HG03066 (cell line): ENCODE measurements at regions not wholly inside any gene's neighbourhood (a gene's known extent, or its start where the extent isn't known, plus 50 kb on each side); places are given as distances from the start of the nearest gene placed in this dataset.

Source experiments
- ATAC-seq: cut with Tn5 transposase; IDR thresholded peaks from one replicate; pipeline ENCODE4 v1.9.1; 2021; ENCODE audit warnings: low read depth; ENCODE audit not compliant: unreplicated experiment

GRCh38 chr15:85305050-85305449, 75.4 kb upstream of the AKAP13 start:
- ATAC-seq: no peak

DNA sequence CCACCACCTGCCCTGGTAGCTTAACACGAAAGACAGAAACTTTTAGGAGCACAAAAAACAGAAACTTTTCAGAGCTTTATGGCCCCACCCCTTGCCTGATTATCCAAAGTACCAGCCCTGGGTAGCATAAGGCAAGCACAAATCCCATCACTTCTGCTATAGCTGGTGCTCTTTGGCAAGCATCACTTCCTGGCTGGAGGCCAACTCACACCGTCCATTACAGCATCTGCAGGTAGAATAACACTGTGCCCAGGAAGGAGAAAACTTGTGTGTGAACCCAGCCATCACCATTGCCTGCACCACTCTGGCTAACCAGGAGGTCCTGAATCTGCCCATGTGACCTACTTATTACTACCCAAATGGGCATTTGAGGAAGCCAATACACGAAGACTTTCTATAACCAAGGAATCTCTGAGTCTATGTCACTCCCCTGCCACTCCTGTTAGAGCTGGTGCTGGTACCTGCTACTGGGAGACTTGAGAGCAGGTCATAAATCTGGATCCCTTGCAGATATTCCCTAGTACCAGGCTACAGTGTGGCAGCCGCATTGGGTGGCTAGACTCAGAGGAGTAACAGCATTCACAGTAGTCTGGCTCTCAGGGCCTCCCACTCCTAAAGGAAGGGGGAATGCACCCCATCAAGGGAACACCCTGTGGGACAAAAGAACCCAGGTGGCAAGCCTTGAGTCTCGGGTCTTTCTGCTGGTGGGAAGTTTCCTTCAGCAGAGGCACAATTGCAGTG, 73.3 kb upstream of the AKAP13 start:
- ATAC-seq: no peak

- no peak for ATAC-seq
Observed at GRCh38 chr15:85307687-85308045, 72.7 kb upstream of the AKAP13 start.

DNA sequence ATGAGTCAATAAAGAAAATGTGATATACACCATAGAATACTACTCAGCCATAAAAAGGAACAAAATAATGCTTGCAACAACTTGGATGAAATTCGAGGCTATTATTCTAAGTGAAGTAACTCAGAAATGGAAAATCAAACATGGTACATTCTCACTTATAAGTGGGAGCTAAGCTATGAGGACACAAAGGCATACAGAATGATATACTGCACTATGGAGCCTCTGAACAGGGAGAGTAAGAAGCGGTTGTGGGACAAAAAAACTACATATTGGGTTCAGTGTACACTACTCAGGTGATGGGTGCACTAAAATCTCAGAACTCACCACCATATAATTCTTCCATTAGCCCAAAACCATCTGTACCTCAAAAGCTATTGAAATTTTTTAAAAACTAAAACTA, 68.8 kb upstream of the AKAP13 start:
- no peak for ATAC-seq

DNA sequence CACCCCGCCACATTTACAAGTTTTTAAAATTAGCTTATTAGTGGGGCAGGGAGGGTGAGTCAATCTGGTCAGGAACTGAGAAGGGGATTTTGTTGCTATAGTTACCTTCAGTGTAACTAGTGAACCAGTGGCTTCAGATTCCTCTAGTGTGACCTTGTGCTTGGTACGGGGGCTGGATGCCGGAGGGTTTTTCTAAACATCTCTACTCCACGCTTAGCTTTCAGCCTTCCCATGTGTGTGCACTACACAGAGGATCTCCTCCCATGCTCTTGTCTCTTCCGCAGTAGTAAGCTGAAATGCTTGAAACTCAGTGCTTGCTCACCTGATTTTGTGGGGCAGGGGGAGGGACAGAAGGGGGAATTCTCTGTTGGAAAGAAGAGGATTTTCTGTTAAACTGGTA, 67.9 kb upstream of the AKAP13 start:
- peak; percentile 90 for ATAC-seq

DNA sequence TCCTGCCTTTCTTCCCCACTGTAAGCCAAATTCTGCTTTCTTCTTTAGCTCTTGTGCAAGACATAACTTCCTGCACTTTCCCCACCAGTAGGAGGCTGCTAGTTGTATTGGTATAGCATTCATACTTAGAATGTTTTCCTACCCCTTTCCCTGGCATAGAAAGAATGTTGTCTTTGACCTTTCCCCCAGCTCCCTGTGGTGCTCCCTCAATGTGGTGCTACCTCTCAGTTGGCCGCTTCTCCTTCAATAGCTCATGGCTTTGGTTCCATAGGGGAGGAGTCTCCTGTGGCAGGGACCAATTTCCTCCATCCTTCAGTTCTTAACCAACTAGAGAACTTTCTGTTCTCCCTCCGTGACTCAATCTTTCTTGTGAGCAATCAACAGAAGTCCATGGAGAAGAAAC, 67.5 kb upstream of the AKAP13 start:
- ATAC-seq: peak; percentile 27

- ATAC-seq: no peak
Observed at GRCh38 chr15:85313339-85313738, 67.1 kb upstream of the AKAP13 start.

DNA sequence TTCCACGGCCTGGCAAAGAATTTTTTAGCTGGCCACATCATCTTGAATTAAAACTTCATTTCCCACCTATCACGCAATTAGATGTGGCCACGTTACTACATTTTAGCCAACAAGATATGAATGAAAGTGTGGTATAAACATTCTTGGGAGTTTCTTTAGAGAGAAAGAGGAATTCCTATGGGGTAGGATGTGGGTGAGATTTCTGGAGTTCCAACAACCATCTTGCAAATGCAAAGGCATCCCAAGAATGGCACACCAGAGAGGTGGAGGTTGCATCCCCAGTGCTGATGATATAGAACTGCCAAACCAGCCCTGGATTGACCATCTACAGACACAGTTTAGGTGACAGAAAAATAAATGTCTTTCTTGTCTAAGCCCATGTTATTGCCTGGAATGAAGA, 66.3 kb upstream of the AKAP13 start:
- no peak for ATAC-seq

DNA sequence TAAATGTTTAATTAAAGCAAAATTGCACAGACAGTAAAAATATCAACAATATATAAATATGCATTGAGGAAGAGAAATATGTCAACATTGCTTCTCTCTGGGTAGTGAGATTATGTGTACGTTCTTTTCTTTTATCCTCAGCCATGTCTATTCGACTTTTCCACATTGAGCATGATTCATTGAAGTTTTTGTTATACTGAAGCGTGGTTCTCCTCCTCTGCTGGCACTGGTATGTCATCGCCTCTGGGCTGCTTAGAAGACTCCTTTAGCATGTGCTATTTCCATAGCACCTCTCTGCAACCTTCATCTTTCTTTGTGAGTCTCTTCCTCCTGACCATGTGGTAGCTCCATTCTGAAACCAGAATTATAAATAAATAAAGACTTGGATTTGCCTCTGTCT, 65.8 kb upstream of the AKAP13 start:
- ATAC-seq: no peak

- no peak for ATAC-seq
Observed at GRCh38 chr15:85316244-85316934, 64.0 kb upstream of the AKAP13 start.

- ATAC-seq: peak; percentile 80
Observed at GRCh38 chr15:85318048-85318731, 62.2 kb upstream of the AKAP13 start.

- no peak for ATAC-seq
Observed at GRCh38 chr15:85318732-85319076, 61.7 kb upstream of the AKAP13 start.

DNA sequence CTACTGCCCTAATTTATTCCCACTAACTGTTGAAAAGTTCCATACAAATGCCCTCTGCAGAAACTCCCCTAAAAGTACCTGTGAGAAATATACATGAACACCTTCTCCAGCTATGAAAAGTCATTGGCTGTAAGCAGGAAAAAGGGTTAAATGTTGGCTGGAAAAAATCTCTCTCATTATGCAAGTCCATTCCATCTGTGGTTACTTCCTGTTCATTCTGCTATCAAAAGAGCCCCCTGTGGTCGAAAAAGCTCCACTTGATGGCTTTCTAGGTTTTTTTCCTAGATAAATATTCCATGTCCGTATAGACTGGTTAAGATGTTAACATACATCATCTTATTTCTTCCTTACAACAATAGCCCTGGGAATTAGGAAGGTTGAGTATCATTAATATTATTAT, 56.2 kb upstream of the AKAP13 start:
- ATAC-seq: no peak

DNA sequence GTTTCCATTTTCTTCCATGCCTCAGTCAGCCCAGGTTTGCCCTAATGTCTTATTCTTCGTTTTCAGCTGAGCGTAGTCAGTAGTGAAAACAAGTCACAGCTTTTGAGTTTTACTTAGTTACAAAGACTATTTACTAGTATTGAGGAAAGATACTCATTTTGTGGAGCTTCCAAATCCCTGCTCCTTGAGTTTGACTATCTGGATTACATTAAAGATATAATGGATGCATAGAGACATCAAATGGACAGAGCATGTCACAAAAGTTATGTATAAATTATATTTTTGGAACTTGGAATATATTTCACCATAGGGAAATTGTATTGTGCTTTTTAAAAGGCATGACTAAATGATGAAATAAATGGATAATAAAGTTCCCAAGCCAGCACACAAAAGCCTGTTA, 54.6 kb upstream of the AKAP13 start:
- no peak for ATAC-seq

DNA sequence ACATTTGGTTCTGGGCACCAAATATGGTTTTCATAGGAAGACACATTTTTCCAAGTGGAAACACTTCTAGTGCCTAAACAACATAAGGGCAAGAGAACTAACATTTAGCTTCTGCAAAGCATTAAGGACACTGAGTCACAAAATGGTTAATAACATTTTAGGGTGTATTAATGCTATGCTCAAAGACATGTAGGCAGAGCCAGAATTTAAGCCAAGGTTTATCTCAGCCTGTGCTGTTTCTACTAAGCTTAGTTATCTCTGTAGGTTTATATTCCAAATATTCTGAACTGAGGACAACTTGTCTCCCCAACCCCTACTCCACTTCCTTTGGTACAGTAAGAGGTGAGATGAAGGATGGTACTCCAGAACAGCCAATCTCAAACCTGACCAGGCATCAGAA, 54.1 kb upstream of the AKAP13 start:
- ATAC-seq: no peak

GRCh38 chr15:85327820-85328219, 52.6 kb upstream of the AKAP13 start:
- ATAC-seq: no peak

DNA sequence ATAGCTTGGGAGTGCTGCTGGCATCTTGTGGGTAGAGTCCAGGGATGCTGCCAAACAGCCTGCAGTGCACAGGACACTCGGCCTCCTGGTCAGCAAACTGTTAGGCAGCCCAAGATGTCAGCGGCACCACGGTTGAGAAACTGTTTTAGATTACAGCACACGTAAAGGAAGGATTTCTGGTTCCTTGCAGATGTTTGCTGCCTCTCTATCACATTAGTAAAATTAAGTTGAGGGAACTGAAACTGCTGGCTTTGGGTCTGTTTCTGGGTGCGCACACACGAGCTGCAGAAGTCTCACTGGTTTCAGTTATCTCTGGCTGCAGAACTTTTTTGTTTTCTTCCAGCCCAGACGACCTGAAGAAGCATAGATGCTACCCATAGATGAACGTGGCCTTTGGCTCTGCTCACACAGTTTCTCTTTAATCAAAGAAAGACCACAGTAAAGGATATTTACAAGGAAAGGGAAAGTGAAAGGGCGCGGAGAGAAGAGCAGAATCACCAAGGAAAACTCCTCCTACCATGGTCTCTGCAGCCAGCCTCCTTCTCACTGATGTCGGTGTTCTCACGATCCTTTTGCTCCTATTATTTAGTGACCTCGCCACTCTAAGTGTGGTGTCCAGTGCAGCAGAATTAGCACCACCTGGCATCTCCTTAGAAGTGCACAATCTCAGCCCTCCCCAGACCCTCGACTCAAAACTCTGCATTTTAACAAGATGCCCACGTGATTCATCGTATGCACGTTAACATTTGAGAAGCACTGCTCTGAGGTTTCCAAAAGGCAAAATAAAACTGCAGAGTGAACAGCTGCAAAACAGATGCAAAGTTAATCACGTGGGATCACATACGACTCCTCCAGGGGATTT, 50.6 kb upstream of the AKAP13 start:
- peak; percentile 50 for ATAC-seq
